SK-N-SH (cell line): ENCODE measurements at regions not wholly inside any gene's neighbourhood (a gene's known extent, or its start where the extent isn't known, plus 50 kb on each side); places are given as distances from the start of the nearest gene placed in this dataset.

Experiments used
- CTCF ChIA-PET: fragments of 300-600, 350-600 bp; formaldehyde crosslinking; extraction: SDS; loops from one replicate; lab custom pipeline; 2021; lab: Yijun Ruan, JAX
- POLR2A ChIA-PET: fragments of 350-600 bp; sonication (Branson Sonifier 250); formaldehyde crosslinking; extraction: SDS; loops from one replicate; lab custom pipeline; 2020; ENCODE audit warnings: antibody characterized with exemption, inconsistent platforms; lab: Yijun Ruan, JAX
- DNase-seq: peaks from one replicate; pipeline ENCODE4 v3.0.0; 2012
- H2AFZ ChIP-seq: fragments of 200-600 bp; sonication (generic); 2 replicates; pipeline ENCODE4 v1.8.1; 2016; ENCODE audit warnings: antibody characterized with exemption, mild to moderate bottlenecking, low read depth
- H3F3A ChIP-seq: fragments of 200-600 bp; sonication (generic); replicated peaks from 2 replicates; pipeline ENCODE3; 2016; ENCODE audit warnings: antibody characterized with exemption, mild to moderate bottlenecking; ENCODE audit not compliant: insufficient read depth
- H3K27ac ChIP-seq, 2 experiments: fragments of 200-500 bp in 1 of 2; fragments of 200-600 bp in 1 of 2; sonication (Bioruptor generic) in 1 of 2; sonication (generic), shearing (Covaris generic) in 1 of 2; 2 replicates each; pipeline versions ENCODE4 v1.5.1 to v1.6.1; 2014 to 2016; ENCODE audit warnings: low read depth in 2 of 2, inconsistent platforms in 1 of 2, low read length in 1 of 2, mild to moderate bottlenecking in 1 of 2, mixed read lengths in 1 of 2
- H3K27me3 ChIP-seq: fragments of 200-600 bp; sonication (generic), shearing (Covaris generic); 2 replicates; pipeline ENCODE4 v1.6.1; 2016; ENCODE audit warnings: mixed run types; ENCODE audit not compliant: insufficient read depth
- H3K36me3 ChIP-seq, 2 experiments: fragments of 200-500 bp in 1 of 2; fragments of 200-600 bp in 1 of 2; sonication (Bioruptor generic) in 1 of 2; sonication (generic) in 1 of 2; replicated peaks in 1 of 2; 2 replicates each; pipeline versions ENCODE3 to v1.5.1; 2014 to 2016; ENCODE audit warnings: low read length in 1 of 2, mild to moderate bottlenecking in 1 of 2; ENCODE audit not compliant: insufficient read depth in 2 of 2, control insufficient read depth in 1 of 2
- H3K4me1 ChIP-seq, 2 experiments: fragments of 200-500 bp in 1 of 2; fragments of 200-600 bp in 1 of 2; sonication (Bioruptor generic) in 1 of 2; sonication (generic), shearing (Covaris generic) in 1 of 2; 2 replicates each; pipeline versions ENCODE4 v1.5.1 to v1.6.1; 2014 to 2016; ENCODE audit warnings: low read depth in 1 of 2, low read length in 1 of 2, mixed run types in 1 of 2; ENCODE audit not compliant: insufficient read depth in 2 of 2, control insufficient read depth in 1 of 2
- H3K4me2 ChIP-seq: fragments of 200-600 bp; sonication (generic), shearing (Covaris generic); 2 replicates; pipeline ENCODE4 v1.6.1; 2017; ENCODE audit warnings: mixed run types
- H3K4me3 ChIP-seq, 2 experiments: fragments of 200-500 bp in 1 of 2; fragments of 200-600 bp in 1 of 2; sonication (Bioruptor generic) in 1 of 2; sonication (generic), shearing (Covaris generic) in 1 of 2; 2 replicates each; pipeline versions ENCODE4 v1.5.1 to v1.8.1; 2014 to 2016; ENCODE audit warnings: low read depth in 2 of 2, inconsistent platforms in 1 of 2, low read length in 1 of 2, mild to moderate bottlenecking in 1 of 2, mixed read lengths in 1 of 2, moderate library complexity in 1 of 2
- H3K79me2 ChIP-seq: fragments of 200-600 bp; sonication (generic); 2 replicates; pipeline ENCODE4 v1.8.1; 2017; ENCODE audit warnings: mild to moderate bottlenecking; ENCODE audit not compliant: insufficient read depth
- H3K9ac ChIP-seq: fragments of 200-600 bp; sonication (generic); 2 replicates; pipeline ENCODE4 v1.6.1; 2017; ENCODE audit warnings: mixed run types
- H3K9me2 ChIP-seq: fragments of 200-600 bp; sonication (generic); 2 replicates; pipeline ENCODE4 v1.6.1; 2017; ENCODE audit warnings: mixed run types
- H3K9me3 ChIP-seq: fragments of 200-600 bp; sonication (generic); 2 replicates; pipeline ENCODE4 v1.6.1; 2017; ENCODE audit warnings: mixed run types, mild to moderate bottlenecking, moderate library complexity
- H4K20me1 ChIP-seq: fragments of 200-600 bp; sonication (generic); 2 replicates; pipeline ENCODE4 v1.6.1; 2017; ENCODE audit warnings: mild to moderate bottlenecking, mixed run types; ENCODE audit not compliant: insufficient read depth
- CTCF ChIP-seq: fragments of 200-600 bp; sonication (generic); IDR thresholded peaks from 2 replicates; pipeline ENCODE4 v1.6.1; 2017; ENCODE audit warnings: antibody characterized with exemption, mild to moderate bottlenecking, moderate library complexity
- EP300 ChIP-seq, 2 experiments: IDR thresholded peaks; 2 replicates each; pipeline versions ENCODE4 v1.4.0 to v1.6.1; 2012; ENCODE audit warnings: borderline replicate concordance in 1 of 2, low read depth in 1 of 2, low read length in 1 of 2
- EZH2phosphoT487 ChIP-seq: fragments of 200-600 bp; sonication (generic); IDR thresholded peaks from 2 replicates; pipeline ENCODE4 v1.6.1; 2017; ENCODE audit warnings: low read depth, mixed run types, mild to moderate bottlenecking, antibody characterized with exemption, moderate library complexity, borderline replicate concordance
- GABPA ChIP-seq: IDR thresholded peaks from 2 replicates; pipeline ENCODE4 v1.4.0; 2012; ENCODE audit warnings: low read depth, mild to moderate bottlenecking
- IRF3 ChIP-seq: fragments of 150-350 bp; IDR thresholded peaks from 2 replicates; pipeline ENCODE4 v1.6.1; 2016; ENCODE audit warnings: mild to moderate bottlenecking, low read depth, low read length
- JUND ChIP-seq: IDR thresholded peaks from 2 replicates; pipeline ENCODE4 v1.4.0; 2012
- MXI1 ChIP-seq: IDR thresholded peaks from 2 replicates; pipeline ENCODE4 v1.6.1; 2012; ENCODE audit warnings: mild to moderate bottlenecking, low read depth, low read length, improper control_type of control experiment
- NRF1 ChIP-seq: IDR thresholded peaks from 2 replicates; pipeline ENCODE4 v1.6.1; 2012; ENCODE audit warnings: low read depth, mild to moderate bottlenecking, low read length
- PBX3 ChIP-seq: IDR thresholded peaks from 2 replicates; pipeline ENCODE4; 2012
- POLR2AphosphoS5 ChIP-seq: IDR thresholded peaks from 2 replicates; pipeline ENCODE4 v1.6.1; 2012; ENCODE audit warnings: low read depth, low read length
- RCOR1 ChIP-seq: fragments of 150-350 bp; IDR thresholded peaks from 2 replicates; pipeline ENCODE4 v1.6.1; 2017; ENCODE audit warnings: antibody characterized with exemption, low read length
- REST ChIP-seq: IDR thresholded peaks from 2 replicates; pipeline ENCODE4 v1.6.1; 2012; ENCODE audit warnings: mild to moderate bottlenecking, low read depth, low read length, moderate library complexity
- RFX5 ChIP-seq: IDR thresholded peaks from 2 replicates; pipeline ENCODE4 v1.6.1; 2012; ENCODE audit warnings: mild to moderate bottlenecking, improper control_type of control experiment, low read length
- RXRA ChIP-seq: IDR thresholded peaks from 2 replicates; pipeline ENCODE4 v1.4.0; 2012; ENCODE audit warnings: low read depth, mild to moderate bottlenecking, borderline replicate concordance
- TAF1 ChIP-seq: IDR thresholded peaks from 2 replicates; pipeline ENCODE4 v1.6.1; 2012; ENCODE audit warnings: low read depth, mild to moderate bottlenecking, low read length, moderate library complexity, borderline replicate concordance
- TCF12 ChIP-seq: IDR thresholded peaks from 2 replicates; pipeline ENCODE4 v1.4.0; 2012
- YY1 ChIP-seq: IDR thresholded peaks from 2 replicates; pipeline ENCODE4 v1.4.0; 2012; ENCODE audit warnings: low read depth, mild to moderate bottlenecking
- ZBTB33 ChIP-seq: IDR thresholded peaks from 2 replicates; pipeline ENCODE4 v1.4.0; 2012; ENCODE audit warnings: low read depth, borderline replicate concordance
- WGBS: methylation state at CpG from one replicate; pipeline ENCODE4 v1.1.6; 2017; ENCODE audit warnings: low lambda C conversion rate; 5-methylcytosine and 5-hydroxymethylcytosine counted together

GRCh38 chr11:130707217-130707616 lies 209.1 kb downstream of the SNX19 start:
- Histone ChIP-seq H3K4me2 (no peak overlapping the region), H3F3A (no peaks in the 10 kb centered on the region), H3K9ac (no peak overlapping the region), H3K4me3 (no peak overlapping the region), H3K36me3 (no peaks in the 10 kb centered on the region), H3K9me2 (no peaks in the 10 kb centered on the region), H3K9me3 (no peaks in the 10 kb centered on the region), H4K20me1 (no peaks in the 10 kb centered on the region), H3K27me3 (no peaks in the 10 kb centered on the region)
- 60% methylated on average over 4 of the region's 4 CpGs for WGBS
- POLR2A ChIA-PET, result no interaction called here
- no peak for DNase-seq
- no peak for TF ChIP-seq PBX3
- no peak for TF ChIP-seq TAF1
- no peak for TF ChIP-seq MXI1
- no peak for TF ChIP-seq JUND
- TF ChIP-seq TCF12, result no peak
- TF ChIP-seq, all 33 proteins: peak for 0
- Histone ChIP-seq H3K4me1 (no peaks in the 10 kb centered on the region), H3K79me2 (no peaks in the 10 kb centered on the region), H3K27ac (no peak overlapping the region), H2AFZ (no peak overlapping the region)
- CTCF ChIA-PET, result no interaction called here

- Histone ChIP-seq H3F3A (no peaks in the 10 kb centered on the region), H3K79me2 (no peaks in the 10 kb centered on the region), H3K4me3 (no peak overlapping the region), H3K36me3 (no peaks in the 10 kb centered on the region), H3K27ac (no peak overlapping the region), H3K4me2 (no peak overlapping the region), H3K4me1 (no peaks in the 10 kb centered on the region), H3K9me2 (no peaks in the 10 kb centered on the region), H3K27me3 (no peaks in the 10 kb centered on the region), H4K20me1 (no peaks in the 10 kb centered on the region), H3K9me3 (no peaks in the 10 kb centered on the region), H3K9ac (no peak overlapping the region), H2AFZ (no peak overlapping the region)
- 45% methylated on average over 4 of the region's 5 CpGs for WGBS
- POLR2A ChIA-PET, result no interaction called here
- DNase-seq, result no peak
- CTCF ChIA-PET, result no interaction called here
- TF ChIP-seq RCOR1, result no peak
- no peak for TF ChIP-seq ZBTB33
- no peak for TF ChIP-seq RFX5
- no peak for TF ChIP-seq NRF1
- TF ChIP-seq CTCF, result no peak
- TF ChIP-seq TCF12, result no peak
- no peak for TF ChIP-seq REST
- no peak for TF ChIP-seq PBX3
- no peak for TF ChIP-seq GABPA
- TF ChIP-seq EZH2phosphoT487, result no peak
- TF ChIP-seq YY1, result no peak
- TF ChIP-seq IRF3, result no peak
- TF ChIP-seq RXRA, result no peak
- TF ChIP-seq EP300 (IDR thresholded peaks at IDR 0.05; ENCODE audit: borderline replicate concordance in 1 of 2, low read depth in 1 of 2, low read length in 1 of 2), result no peak
- no peak for TF ChIP-seq POLR2AphosphoS5
These were observed 206.7 kb downstream of the SNX19 start for GRCh38 chr11:130709531-130709930.
